HepG2 (cell line): ENCODE measurements at regions not wholly inside any gene's neighbourhood (a gene's known extent, or its start where the extent isn't known, plus 50 kb on each side); places are given as distances from the start of the nearest gene placed in this dataset.

Experiments
- BORCS8-MEF2B ChIP-seq: sonication (generic); formaldehyde crosslinking; IDR thresholded peaks from 2 replicates; pipeline ENCODE4 v1.8.0; 2022; ENCODE audit warnings: mild to moderate bottlenecking, missing genetic modification reagents
- BRF2 ChIP-seq: sonication (generic); formaldehyde crosslinking; IDR thresholded peaks from 2 replicates; pipeline ENCODE4 v1.8.1; 2022; ENCODE audit warnings: mild to moderate bottlenecking, missing genetic modification reagents
- CREB1 ChIP-seq, 2 experiments: fragments of 450-650 bp in 1 of 2; IDR thresholded peaks; 2 replicates each; pipeline ENCODE4 v1.6.1; 2016 to 2017; ENCODE audit warnings: control low read depth in 1 of 2, mild to moderate bottlenecking in 1 of 2, missing compliant biosample characterization in 1 of 2, missing genetic modification characterization in 1 of 2
- EP300 ChIP-seq, 3 experiments: sonication (generic) in 1 of 3; formaldehyde crosslinking in 1 of 3; IDR thresholded peaks; 2 replicates each; pipeline versions ENCODE4 v1.5.1 to v1.6.1; 2011 to 2020; ENCODE audit warnings: low read depth in 2 of 3, low read length in 2 of 3, borderline replicate concordance in 1 of 3, improper control_type of control experiment in 1 of 3, mild to moderate bottlenecking in 1 of 3, missing genetic modification reagents in 1 of 3, moderate library complexity in 1 of 3
- ESRRA ChIP-seq: sonication (generic); formaldehyde crosslinking; IDR thresholded peaks from 2 replicates; pipeline ENCODE4 v1.5.1; 2020; ENCODE audit warnings: mild to moderate bottlenecking, low read depth, missing genetic modification reagents
- FOXA1 ChIP-seq, 2 experiments: fragments of 450-650 bp in 1 of 2; sonication (generic) in 1 of 2; formaldehyde crosslinking in 1 of 2; IDR thresholded peaks; 2 replicates each; pipeline versions ENCODE4 v1.4.0 to v1.6.1; 2016 to 2020; ENCODE audit warnings: missing genetic modification reagents in 1 of 2
- GATAD2A ChIP-seq: IDR thresholded peaks from 2 replicates; pipeline ENCODE4 v1.6.1; 2016
- HNF4G ChIP-seq, 2 experiments: sonication (generic) in 1 of 2; formaldehyde crosslinking in 1 of 2; IDR thresholded peaks; 2 replicates each; pipeline versions ENCODE4 v1.4.0 to v1.6.1; 2011 to 2020; ENCODE audit warnings: borderline replicate concordance in 2 of 2, low read depth in 2 of 2, mild to moderate bottlenecking in 2 of 2, low read length in 1 of 2, missing genetic modification reagents in 1 of 2, moderate library complexity in 1 of 2
- PAXIP1 ChIP-seq: sonication (generic); formaldehyde crosslinking; conservative IDR thresholded peaks from 2 replicates; pipeline ENCODE4 v1.4.0; 2020; ENCODE audit warnings: mild to moderate bottlenecking, missing genetic modification reagents, moderate library complexity
- POLR2G ChIP-seq: fragments of 200-400 bp; formaldehyde crosslinking; IDR thresholded peaks from 2 replicates; pipeline ENCODE4 v1.6.1; 2018; ENCODE audit warnings: mild to moderate bottlenecking, low read depth, low read length, moderate library complexity
- RFX5 ChIP-seq: IDR thresholded peaks from 2 replicates; pipeline ENCODE4 v1.6.1; 2011; ENCODE audit warnings: low read depth, low read length, improper control_type of control experiment
- SP4 ChIP-seq: sonication (generic); formaldehyde crosslinking; IDR thresholded peaks from 2 replicates; pipeline ENCODE4 v1.8.1; 2023; ENCODE audit warnings: mild to moderate bottlenecking, missing genetic modification reagents
- SRF ChIP-seq: IDR thresholded peaks from 2 replicates; pipeline ENCODE4 v1.6.1; 2011; ENCODE audit warnings: mild to moderate bottlenecking, low read depth, low read length, moderate library complexity
- ZBTB37 ChIP-seq: sonication (generic); formaldehyde crosslinking; IDR thresholded peaks from 2 replicates; pipeline ENCODE4 v1.4.0; 2020; ENCODE audit warnings: mild to moderate bottlenecking, missing genetic modification reagents
- ZBTB7B ChIP-seq: sonication (generic); formaldehyde crosslinking; IDR thresholded peaks from 2 replicates; pipeline ENCODE4 v1.4.0; 2020; ENCODE audit warnings: missing genetic modification reagents
- ZNF180 ChIP-seq: sonication (generic); formaldehyde crosslinking; IDR thresholded peaks from 2 replicates; pipeline ENCODE4 v1.4.0; 2020; ENCODE audit warnings: low read depth, missing genetic modification reagents, borderline replicate concordance
- ZNF281 ChIP-seq: sonication (generic); formaldehyde crosslinking; IDR thresholded peaks from 2 replicates; pipeline ENCODE4 v1.4.0; 2020; ENCODE audit warnings: missing genetic modification reagents, borderline replicate concordance
- ZNF543 ChIP-seq: sonication (generic); formaldehyde crosslinking; IDR thresholded peaks from 2 replicates; pipeline ENCODE4 v1.4.0; 2020; ENCODE audit warnings: mild to moderate bottlenecking, missing genetic modification reagents
- ZSCAN9 ChIP-seq: IDR thresholded peaks from 2 replicates; pipeline ENCODE4 v1.6.1; 2016; ENCODE audit warnings: borderline replicate concordance

- no peak for TF ChIP-seq SRF
- no peak for TF ChIP-seq BRF2 (CRISPR knock-in tag)
- TF ChIP-seq GATAD2A (CRISPR knock-in tag), result peak; percentile 71
- 0 out of 2 replicates have a peak, but pooled peaks have one; percentile 44 for TF ChIP-seq ZBTB37 (CRISPR knock-in tag)
- TF ChIP-seq PAXIP1, result peak; percentile 73
- 0 out of 2 replicates have a peak, but pooled peaks have one; percentile 33 for TF ChIP-seq ZNF281
- TF ChIP-seq EP300 (IDR thresholded peaks at IDR 0.05; ENCODE audit: low read depth in 2 of 2, low read length in 2 of 2), result peak; percentile 45 to 75; a peak in 1 of 4 replicates
- TF ChIP-seq EP300 (CRISPR knock-in tag; IDR thresholded peaks at IDR 0.05; ENCODE audit: borderline replicate concordance), result no peak
- TF ChIP-seq ZNF180 (CRISPR knock-in tag), result no peak
- TF ChIP-seq HNF4G (IDR thresholded peaks at IDR 0.05; ENCODE audit: borderline replicate concordance, low read depth, low read length), result peak; percentile 61; the same call in 1 of the 2 replicates
- TF ChIP-seq HNF4G (CRISPR knock-in tag; IDR thresholded peaks at IDR 0.05; ENCODE audit: borderline replicate concordance, low read depth), result no peak
- TF ChIP-seq FOXA1 (IDR thresholded peaks at IDR 0.05), result no peak
- peak; percentile 37; the same call in 1 of the 2 replicates for TF ChIP-seq FOXA1 (CRISPR knock-in tag; IDR thresholded peaks at IDR 0.05)
- no peak for TF ChIP-seq ESRRA
- no peak for TF ChIP-seq CREB1 (IDR thresholded peaks at IDR 0.05)
- TF ChIP-seq CREB1 (CRISPR knock-in tag; IDR thresholded peaks at IDR 0.05), result no peak
- TF ChIP-seq POLR2G, result no peak
- TF ChIP-seq BORCS8-MEF2B (CRISPR knock-in tag), result no peak
- TF ChIP-seq ZNF543 (CRISPR knock-in tag), result no peak
- 0 out of 2 replicates have a peak, but pooled peaks have one; percentile 22 for TF ChIP-seq ZSCAN9
- TF ChIP-seq RFX5, result peak; percentile 91
- TF ChIP-seq ZBTB7B (CRISPR knock-in tag), result no peak
- TF ChIP-seq SP4 (CRISPR knock-in tag), result no peak
Observed at GRCh38 chr14:89493877-89494634, 77.0 kb upstream of the FOXN3 start (continued).
